DMS 273 treated with DMSO at 0.1 percent for 48 hours (cell line): ENCODE measurements at regions not wholly inside any gene's neighbourhood (a gene's known extent, or its start where the extent isn't known, plus 50 kb on each side); places are given as distances from the start of the nearest gene placed in this dataset.
"Not testable (repeated sequence)": the region's sequence is repeated elsewhere in the genome, so short reads cannot be mapped to it uniquely, and the experiment has no call there.

ENCODE experiments used
- DNase-seq: peaks from one replicate; lab custom pipeline; 2025; lab: John Stamatoyannopoulos, UW

DNA sequence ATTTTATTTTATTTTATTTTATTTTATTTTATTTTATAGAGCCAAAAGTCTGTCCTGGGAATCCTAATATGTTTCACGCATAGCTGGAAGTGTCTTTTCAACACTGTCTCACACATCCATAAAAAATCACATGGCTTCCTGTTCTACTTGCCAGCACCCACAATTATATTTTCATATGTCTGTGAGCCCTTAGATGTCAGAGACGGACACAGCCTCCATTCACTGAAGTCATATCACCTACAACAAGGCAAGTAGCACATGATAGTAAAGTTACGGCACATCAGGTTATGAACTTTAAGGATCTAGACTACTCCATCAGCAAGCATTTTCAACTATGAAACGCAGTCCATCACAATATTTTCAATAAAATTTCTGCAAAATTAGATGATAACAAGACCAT, 168.4 kb downstream of the ZIC4 start:
- no peak for DNase-seq

DNA sequence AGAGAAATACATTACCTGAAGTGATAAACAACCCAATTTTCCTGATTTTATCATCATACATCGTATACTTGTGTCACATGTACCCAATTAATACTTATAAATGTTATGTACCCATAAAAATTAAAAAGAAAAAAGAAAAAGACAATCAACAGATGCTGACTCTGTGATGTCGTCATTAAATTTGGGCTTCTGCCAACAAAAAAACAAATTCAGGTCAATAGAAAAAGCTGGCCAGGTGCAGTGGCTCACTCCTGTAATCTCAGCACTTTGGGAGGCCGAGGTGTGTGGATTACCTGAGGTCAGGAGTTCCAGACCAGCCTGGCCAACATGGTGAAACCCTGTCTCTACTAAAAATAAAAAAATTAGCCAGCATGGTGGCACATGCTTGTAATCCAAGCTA, 174.4 kb downstream of the ZIC4 start:
- DNase-seq, result not testable (repeated sequence)

DNA sequence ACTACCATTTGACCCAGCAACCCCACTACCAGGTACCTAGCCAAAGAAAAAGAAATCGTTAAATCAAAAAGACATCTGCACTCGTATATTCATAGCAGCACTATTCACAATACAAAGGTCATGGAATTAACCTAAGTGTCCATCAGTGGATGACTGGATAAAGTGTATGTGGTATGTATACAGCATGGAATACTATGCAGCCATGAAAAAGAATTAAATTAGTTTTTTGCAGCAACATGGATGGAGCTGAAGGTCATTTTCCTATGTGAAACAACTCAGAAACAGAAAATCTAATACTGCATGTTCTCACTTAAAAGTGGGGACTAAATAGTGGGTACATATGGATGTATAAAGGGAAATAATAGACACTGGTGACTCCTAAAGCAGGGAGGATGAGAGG, 175.2 kb downstream of the ZIC4 start:
- DNase-seq, result no peak

DNA sequence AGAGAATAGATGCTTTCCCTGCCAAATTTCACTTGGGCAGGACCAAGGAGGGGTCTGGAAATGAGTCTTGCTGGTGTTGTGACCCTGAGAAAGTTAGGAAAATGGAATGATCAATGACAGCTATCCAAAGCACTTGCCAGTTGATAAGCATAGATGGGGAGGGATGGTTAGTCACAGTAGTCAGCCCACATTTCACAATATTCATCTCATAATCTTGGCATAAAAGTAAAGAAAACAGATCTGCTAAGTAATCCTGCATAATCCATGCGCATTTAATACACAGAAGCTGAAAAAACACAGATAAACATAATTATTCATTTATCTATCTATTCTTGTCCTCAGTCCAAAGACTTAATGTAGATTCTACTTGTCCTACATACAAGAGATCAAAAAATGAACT, 184.1 kb downstream of the ZIC4 start:
- DNase-seq, result no peak

DNA sequence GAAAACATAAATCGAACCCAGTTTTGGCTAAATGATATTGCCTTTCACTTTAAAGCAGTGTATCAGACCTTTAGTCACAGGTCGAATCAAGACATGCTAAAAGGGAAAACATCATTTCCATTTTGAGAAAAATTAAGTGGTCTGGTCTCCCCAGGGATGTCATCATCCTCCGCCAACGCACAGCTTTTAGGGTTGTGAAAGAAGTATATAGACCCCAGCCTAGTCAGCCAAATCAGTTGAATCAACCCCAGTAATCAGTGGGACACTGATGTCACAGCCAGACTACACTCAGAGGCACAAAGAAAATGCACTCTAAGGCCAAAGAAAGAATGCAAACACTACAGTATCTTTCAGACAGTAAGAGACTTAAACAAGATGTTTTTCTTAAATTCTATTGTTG, 187.4 kb downstream of the ZIC4 start:
- no peak for DNase-seq

DNA sequence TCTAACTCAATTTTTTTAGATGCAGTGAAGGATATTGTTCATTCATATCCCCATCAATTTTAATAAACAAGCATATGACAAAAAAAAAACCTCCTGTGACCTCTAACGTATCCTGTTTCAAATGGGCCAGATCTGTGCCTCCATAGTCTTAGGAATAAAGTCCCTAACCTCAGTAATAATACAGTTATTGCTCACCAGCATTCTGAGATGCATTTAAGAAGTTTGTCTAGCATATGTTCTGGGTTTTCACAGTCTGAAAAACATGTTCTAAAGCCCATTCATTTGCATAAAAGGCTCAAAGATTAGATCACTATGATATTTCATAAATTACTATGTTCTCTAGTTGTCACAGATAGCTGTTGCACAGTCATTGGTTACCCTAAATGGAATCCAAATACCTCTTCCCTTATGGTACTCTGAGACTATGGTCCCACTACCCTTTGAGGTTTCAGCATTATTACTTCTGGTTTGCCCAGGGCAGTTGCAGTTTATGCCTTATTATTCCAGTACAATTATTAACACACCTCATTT, 190.1 kb downstream of the ZIC4 start:
- no peak for DNase-seq

DNA sequence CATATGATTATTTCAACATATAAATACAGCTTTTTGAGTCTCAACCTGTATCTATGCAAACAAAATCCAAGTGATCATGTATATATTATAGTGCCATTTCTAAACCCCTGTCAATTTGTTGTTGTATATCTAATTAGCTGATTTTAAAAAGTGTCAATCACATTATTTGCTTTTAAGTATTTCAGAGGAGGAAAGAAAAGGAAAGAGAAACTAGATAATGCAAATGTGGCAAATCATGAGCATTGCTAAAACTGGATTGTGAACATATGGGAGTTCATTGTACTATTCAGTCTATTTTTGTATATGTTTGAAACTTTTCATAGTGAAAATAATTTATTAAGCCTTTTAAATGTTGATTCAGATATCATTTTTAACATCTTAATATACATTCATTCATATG, 190.7 kb downstream of the ZIC4 start:
- DNase-seq, result no peak

DNA sequence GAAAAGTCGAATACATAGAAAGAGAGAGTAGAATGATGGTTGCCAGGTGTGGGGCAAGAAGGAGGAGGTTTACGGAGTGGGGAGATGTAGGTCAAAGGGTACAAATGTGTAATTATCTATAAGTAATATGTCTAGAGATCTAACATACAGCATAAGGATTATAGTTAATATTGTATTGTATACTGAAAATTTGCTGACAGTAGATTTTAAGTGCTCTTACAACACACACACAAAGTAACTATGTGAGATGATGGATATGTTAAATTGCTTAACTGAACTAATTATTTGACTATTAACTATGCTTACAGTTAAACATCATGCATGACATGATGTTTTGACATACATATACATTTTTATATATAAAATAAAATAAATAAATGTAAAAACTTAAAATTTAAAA, 192.7 kb downstream of the ZIC4 start:
- DNase-seq, result no peak

DNA sequence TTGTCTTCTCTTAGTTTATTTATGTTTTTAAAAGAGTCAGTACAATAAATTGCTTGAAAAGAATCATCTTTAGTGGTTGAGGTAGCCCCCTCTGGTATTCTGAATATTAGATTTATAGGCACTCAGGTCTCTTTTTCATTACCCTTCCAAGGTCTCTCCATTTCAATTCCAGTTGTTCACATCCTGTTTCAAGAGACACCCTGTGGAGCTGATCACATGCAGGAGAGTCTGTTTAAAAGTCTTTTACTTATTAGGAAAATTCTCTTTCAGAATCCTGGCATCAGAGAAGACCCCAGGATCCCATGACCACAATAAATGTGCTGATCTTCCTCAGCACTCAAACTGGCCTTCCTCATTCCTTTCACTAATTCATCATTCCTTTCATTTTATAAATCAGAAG, 195.7 kb downstream of the ZIC4 start:
- DNase-seq, result no peak

DNA sequence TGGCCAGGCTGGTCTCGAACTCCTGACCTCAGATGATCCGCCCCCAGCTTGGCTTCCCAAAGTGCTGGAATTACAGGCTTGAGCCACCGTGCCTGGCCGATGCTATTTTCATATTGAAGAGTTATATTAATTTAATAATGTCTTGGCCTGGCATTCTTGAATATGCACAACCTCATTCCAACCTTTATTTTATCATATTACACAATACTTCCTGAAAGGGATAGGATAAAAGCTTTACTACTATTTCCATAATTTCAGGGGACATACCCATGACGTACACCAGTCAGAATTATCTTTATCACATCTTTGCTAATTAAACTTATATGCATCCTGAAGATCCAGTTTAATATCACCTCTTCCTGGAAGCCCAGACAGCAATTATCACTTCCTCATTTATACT, 205.3 kb downstream of the ZIC4 start:
- DNase-seq, result no peak

DNA sequence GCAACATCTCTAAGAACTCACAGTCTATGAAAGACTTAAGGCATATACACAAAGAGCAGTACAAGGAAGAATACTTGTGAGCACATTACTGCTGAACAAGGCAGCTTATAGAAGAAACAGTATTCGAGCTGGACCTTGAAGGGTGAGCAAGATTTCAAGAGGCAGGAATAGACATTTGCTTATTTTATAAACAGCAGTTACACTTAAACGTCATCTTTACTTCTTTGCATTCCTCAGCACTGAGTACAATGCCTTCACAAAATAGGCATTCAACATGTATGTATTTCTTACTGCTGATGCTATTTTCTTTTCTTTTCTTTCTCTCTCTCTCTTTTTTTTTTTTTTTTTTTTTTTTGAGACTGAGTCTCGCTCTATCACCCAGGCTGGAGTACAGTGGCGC, 205.8 kb downstream of the ZIC4 start:
- no peak for DNase-seq

DNA sequence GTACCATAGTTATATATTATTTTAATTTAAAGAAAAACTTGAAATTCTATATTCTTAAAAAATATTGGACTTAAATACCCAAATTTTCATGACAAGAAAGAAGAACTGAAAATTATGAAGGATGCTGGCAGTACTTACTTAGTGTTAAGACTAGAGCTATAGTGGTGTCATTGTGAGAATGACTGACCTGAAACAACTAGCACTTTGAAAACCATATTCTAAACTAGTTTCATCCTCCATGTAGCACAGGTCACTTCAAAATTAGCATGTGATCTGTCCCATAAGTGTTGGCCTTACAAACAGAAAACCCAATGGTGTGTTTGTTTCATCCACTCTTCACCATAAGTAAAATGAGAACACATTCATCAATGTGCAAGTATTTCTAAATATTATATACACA, 208.6 kb downstream of the ZIC4 start:
- no peak for DNase-seq

DNA sequence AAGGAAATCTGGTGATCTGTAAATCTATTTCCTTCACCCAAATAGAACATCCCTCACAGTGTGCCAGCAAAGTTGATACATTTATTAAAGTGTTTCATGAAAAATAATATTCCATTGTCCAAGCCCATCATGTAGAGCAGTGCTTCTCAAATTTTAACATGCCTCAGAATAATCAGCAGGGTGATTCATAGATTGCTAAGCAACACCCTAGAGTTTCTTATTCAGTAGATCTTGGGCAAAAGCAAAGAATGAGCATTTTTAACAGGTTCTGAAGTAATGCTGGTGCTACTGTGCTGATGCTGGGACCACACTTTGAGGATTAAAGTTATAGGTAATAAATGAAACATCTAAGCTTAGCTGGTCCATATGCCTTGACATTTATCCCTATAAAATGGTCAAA, 210.5 kb downstream of the ZIC4 start:
- no peak for DNase-seq

DNA sequence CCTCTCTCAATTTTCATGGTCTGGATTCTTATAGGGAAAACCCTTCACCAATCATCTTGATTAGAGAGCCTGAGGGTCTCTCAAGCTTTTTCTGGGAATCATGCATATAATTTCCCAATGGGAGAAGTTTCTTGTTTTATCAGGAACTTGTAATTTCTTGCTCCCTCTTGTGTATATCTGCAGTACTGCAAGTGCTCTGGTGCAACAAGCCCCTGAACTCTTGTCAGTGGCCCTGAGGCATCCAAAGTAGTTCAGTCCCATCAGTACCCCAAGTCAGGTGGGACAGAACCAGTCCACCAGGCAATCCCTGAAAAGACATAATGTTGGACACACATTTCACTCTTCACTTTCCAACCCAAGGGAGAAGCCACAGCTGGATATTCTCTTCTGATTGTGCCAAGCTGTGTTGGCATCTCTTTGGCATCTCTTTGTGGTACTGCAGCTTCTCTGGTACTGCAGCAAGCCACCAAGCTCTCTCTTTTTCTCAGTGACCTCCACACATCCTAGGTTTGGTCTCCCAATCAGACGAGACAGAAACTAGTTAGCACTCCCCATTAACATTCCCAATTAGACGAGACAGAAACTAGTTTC, 214.5 kb downstream of the ZIC4 start:
- DNase-seq, result peak; percentile 42

DNA sequence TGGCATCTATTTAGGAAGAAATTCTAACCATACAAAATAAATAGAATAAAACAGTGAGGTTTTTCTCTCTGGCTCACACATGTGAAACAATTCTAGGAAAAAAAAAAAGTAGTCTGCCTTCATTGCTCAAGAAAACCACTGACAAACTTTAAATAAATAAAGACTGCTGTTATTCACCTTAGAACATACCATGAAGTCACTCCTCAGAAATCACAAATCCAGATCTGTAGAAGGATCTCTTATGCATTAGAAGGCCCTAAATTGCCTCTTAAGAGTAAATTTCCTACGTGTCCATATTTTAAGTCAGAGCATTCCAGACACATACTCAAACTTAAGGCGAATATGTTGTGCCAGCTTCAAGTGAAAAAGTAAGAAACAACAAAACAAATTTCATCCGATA, 217.3 kb downstream of the ZIC4 start:
- DNase-seq, result no peak

DNA sequence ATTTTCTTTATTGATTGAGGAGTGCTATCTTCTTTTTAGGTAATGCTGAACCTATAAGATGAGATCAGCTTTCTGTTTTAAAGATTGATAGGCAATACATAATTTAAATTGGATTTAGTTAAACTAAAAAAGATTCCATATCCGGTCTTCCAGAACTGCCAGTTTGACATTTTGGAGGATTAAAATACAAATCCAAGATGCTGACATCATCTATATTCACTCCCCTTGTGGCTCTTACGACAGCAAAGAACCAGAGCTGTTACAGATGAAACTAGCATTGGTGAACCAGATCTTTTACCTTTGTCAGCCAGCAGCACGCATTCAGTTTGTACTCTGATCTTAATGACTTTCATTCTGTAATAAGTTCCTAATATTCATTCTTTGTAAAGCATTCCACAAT, 218.7 kb downstream of the ZIC4 start:
- no peak for DNase-seq

DNA sequence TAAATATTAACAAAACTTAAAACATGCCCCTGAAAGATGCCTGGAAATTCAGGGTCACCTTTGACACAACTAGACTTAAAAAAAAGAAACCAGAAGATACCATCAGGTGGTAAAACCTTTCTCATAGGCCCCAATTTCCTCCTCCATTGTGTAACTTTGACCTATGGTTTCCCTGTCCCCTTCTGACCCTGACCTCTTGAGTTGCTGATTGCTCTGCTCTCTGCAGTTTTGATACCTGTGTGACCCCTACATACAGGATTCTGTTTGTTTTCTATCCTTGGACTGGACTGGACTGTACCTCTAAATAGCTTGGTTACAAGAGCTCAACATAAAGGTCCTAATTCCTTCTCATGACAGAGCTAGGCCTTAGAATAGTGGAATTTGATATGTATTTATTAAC, 220.6 kb downstream of the ZIC4 start:
- DNase-seq, result no peak

DNA sequence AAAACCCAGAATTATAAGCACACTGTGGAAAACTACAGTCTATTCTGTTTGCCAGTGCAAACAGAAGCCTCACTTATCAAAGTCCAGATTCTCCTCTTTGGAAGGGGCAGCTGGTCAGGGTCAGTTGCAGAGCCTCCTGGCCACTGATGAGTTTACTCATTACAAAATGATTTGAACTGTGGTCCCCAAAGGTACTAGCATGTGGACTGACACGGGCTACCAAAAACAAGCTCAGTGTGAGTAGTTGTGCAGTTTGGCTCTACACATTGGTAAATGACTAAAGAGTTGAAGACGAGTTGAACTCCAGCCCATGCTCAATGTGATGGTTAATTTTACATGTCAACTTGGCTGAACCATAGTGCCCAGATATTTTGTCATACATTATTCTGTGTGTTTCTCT, 221.5 kb downstream of the ZIC4 start:
- no peak for DNase-seq

DNA sequence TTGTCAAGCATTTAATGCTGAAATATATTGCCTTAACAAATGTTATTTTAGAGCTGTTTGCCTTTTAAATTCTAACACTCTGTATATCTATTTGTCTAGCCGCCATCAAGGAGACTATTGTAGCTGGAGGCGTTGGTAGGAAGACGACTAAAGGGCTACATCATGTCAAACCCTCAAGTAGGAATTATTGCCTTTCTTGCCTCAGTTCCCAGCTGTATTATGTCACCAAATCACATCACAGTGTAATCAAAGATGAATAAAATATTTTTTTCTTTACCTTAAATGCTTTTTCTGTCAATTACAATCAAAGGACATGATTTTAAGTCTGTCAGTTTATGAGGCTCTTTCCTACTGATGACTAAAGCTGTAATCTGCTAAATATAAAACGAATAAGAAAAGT, 233.1 kb downstream of the ZIC4 start:
- no peak for DNase-seq

DNA sequence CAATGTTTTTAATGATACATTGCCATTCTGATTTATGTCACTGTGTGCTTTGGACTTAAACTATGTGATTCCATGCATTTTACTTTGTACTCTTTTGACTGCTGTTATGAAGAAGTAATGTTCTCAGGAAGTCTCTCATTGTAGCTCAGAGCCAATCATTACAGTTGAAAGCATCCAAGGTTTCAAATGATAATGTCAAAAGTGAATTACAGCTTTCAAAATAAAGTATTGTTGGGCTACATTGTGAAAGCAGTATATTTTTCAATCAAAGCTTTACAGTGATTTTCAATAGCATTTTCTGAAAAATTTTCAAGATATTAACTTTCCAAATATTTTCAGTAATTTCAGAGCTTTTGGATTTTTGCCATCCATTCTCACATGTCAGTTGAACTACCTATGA, 243.6 kb downstream of the ZIC4 start:
- no peak for DNase-seq

DNA sequence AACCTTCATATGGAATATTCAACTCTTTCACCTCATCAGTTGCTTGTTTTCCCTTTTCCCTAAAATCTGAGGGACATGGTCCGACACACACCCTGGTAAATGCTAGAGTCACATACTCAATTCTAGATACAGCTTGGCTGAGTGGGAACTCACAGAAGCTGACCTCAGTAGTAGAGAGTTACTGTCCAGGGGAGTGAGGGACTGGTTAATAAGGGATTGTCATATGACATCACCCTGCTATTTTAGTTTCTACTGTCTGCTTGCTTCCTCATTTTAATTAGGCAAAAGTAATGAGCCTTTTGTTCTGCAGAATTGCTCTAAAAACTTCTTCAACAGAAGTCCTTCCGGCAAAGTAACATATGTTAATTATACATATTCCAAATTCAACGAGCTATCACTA, 244.5 kb downstream of the ZIC4 start:
- DNase-seq, result no peak

DNA sequence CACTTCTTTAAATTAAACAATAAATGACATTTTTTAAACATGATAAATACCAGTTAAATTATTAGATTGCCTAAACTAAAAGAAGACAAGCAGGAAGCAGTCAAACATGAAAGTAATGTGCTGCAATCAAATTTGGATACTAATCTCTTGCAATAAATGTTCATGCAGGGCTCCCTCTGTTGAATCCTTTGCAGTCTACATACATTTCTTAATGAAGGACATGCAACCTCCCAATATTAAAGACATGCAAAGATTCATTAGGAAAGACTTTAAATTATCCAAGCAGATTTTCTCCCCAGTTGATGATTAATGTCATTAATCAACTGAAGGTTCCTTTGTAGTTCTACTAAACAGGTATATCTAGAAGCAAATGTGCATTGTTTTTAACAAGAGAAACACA, 245.4 kb downstream of the ZIC4 start:
- DNase-seq, result no peak

DNA sequence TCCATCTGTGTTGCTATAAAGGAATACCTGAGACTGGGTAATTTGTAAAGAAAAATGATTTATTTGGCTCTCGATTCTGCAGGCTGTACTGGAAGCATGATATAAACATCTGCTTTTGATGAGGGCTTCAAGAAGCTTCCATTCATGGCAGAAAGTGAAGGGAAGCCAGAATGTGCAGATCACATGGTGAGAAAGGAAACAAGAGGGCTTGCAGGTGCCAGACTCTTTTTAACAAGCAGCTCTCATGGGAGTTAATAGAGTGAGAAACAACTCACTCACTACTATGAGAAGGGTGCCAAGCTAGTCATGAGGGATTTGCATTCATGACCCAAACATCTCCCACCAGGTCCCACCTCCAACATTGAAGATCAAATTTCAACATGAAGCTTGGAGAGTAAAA, 247.2 kb downstream of the ZIC4 start:
- no peak for DNase-seq

DNA sequence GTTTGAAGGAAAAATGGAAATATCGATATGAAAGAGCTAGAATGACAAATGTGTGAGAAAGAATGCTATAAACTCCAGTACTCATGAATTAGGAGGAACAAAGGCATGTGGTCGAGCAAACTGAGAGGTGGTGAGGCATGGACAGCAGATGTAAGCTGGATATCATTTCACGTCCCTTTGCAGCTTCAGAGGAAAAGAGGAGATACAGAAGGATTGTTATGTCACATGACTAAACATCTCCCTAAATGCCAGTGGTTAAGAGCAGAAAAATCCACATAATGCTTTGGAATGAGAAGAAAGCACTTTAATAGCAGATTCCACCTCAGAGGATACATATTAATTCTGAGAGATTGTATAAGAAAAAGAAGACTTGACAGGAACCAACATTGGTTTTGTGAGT, 248.7 kb downstream of the ZIC4 start:
- DNase-seq, result no peak

DNA sequence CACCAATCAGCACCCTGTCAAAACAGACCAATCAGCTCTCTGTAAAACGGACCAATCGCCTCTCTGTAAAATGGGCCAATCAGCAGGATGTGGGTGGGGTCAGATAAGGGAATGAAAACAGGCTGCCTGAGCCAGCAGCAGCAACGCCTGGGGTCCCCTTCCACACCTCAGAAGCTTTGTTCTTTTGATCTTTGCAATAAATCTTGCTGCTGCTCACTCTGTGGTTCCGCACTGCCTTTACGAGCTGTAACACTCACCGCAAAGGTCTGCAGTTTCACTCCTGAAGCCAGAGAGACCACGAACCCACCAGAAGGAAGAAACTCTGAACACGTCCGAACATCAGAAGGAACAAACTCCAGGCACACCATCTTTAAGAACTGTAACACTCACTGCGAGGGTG, 251.4 kb downstream of the ZIC4 start:
- not testable (repeated sequence) for DNase-seq
